DMS153 (cell line): ENCODE measurements at regions not wholly inside any gene's neighbourhood (a gene's known extent, or its start where the extent isn't known, plus 50 kb on each side); places are given as distances from the start of the nearest gene placed in this dataset.

Experiments used
- DNase-seq: peaks from one replicate; lab custom pipeline; 2025; lab: John Stamatoyannopoulos, UW

GRCh38 chr17:52388941-52389340 is 230.4 kb upstream of the CA10 start:
- DNase-seq, result no peak

GRCh38 chr17:52384695-52385094 is 226.2 kb upstream of the CA10 start:
- DNase-seq, result peak; percentile 30

GRCh38 chr17:52383493-52384100 is 225.1 kb upstream of the CA10 start:
- DNase-seq, result peak; percentile 85

GRCh38 chr17:52378860-52379259 is 220.3 kb upstream of the CA10 start:
- no peak for DNase-seq

- DNase-seq, result no peak
Observed at GRCh38 chr17:52376137-52376536, 217.6 kb upstream of the CA10 start.

- no peak for DNase-seq
Observed at GRCh38 chr17:52368886-52369285, 210.4 kb upstream of the CA10 start.

GRCh38 chr17:52357854-52358253 is 199.3 kb upstream of the CA10 start:
- no peak for DNase-seq

GRCh38 chr17:52336796-52337195 is 178.3 kb upstream of the CA10 start:
- no peak for DNase-seq

GRCh38 chr17:52306314-52306713 is 147.8 kb upstream of the CA10 start:
- DNase-seq, result no peak

- DNase-seq, result no peak
Observed at GRCh38 chr17:52298881-52299280, 140.4 kb upstream of the CA10 start.

GRCh38 chr17:52297230-52298010 is 138.9 kb upstream of the CA10 start:
- no peak for DNase-seq

- DNase-seq, result no peak
Observed at GRCh38 chr17:52294301-52294700, 135.8 kb upstream of the CA10 start.

- no peak for DNase-seq
Observed at GRCh38 chr17:52287611-52288010, 129.1 kb upstream of the CA10 start.

GRCh38 chr17:52283872-52284271 is 125.4 kb upstream of the CA10 start:
- DNase-seq, result no peak

- DNase-seq, result no peak
Observed at GRCh38 chr17:52276381-52277008, 118.0 kb upstream of the CA10 start.

- DNase-seq, result no peak
Observed at GRCh38 chr17:52271781-52272180, 113.3 kb upstream of the CA10 start.

GRCh38 chr17:52255347-52255746 is 96.8 kb upstream of the CA10 start:
- DNase-seq, result no peak

GRCh38 chr17:52244689-52245088 is 86.2 kb upstream of the CA10 start:
- DNase-seq, result no peak

- no peak for DNase-seq
Observed at GRCh38 chr17:52242268-52242667, 83.8 kb upstream of the CA10 start.

- DNase-seq, result no peak
Observed at GRCh38 chr17:52237151-52237550, 78.6 kb upstream of the CA10 start.

GRCh38 chr17:52235516-52235915 is 77.0 kb upstream of the CA10 start:
- DNase-seq, result no peak

GRCh38 chr17:52233632-52234031 is 75.1 kb upstream of the CA10 start:
- no peak for DNase-seq

- no peak for DNase-seq
Observed at GRCh38 chr17:52233176-52233575, 74.7 kb upstream of the CA10 start.
